Lower leg skin (tissue), 3 donors: ENCODE measurements at regions not wholly inside any gene's neighbourhood (a gene's known extent, or its start where the extent isn't known, plus 50 kb on each side); places are given as distances from the start of the nearest gene placed in this dataset.

Experiments used
- POLR2A ChIP-seq, 2 donors: fragments of 450-650 bp; IDR thresholded peaks; one replicate each; pipeline ENCODE4 v1.6.1; 2016 to 2017; ENCODE audit warnings: antibody characterized with exemption in 2 of 2, mild to moderate bottlenecking in 1 of 2, moderate library complexity in 1 of 2
- TF ChIP-seq, protein P1 (sequence below), 3 donors: fragments of 450-650 bp; IDR thresholded peaks; one replicate each; pipeline ENCODE4 v1.5.1; 2016; ENCODE audit warnings: antibody characterized with exemption in 3 of 3, mild to moderate bottlenecking in 3 of 3, moderate library complexity in 2 of 3

DNA sequence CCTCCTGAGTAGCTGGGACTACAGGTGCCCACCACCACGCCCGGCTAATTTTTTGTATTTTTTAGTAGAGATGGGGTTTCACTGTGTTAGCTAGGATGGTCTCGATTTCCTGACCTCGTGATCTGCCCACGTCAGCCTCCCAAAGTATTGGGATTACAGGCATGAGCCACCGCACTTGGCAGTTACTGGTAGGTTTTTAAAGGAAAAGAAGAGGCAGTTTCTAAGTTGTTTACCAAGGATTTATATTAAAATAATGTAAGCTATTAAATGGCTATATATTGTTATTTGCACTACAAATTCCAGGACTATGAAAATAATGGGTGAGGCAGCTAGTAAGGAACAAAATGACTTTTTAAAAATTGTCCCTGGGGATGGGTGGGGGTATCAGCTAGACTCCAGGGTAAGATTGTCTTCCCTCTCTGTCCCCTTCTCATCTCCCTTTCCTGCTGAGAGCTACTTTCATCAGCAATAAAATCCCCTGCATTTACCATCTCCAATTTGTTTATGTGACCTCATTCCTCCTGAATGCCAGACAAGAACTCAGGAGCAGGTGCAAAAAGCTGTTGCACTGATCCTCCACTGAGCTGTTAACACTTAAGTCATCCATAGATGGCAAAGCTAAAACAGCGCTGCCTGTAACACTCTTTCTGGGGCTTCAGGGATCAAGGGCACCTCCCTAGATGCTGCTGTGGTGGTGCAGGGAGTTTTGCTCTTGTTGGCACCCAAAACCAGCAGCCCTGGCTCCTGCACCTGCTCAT is 165.2 kb downstream of the ZPLD1 start:
- TF ChIP-seq, protein P1, sequence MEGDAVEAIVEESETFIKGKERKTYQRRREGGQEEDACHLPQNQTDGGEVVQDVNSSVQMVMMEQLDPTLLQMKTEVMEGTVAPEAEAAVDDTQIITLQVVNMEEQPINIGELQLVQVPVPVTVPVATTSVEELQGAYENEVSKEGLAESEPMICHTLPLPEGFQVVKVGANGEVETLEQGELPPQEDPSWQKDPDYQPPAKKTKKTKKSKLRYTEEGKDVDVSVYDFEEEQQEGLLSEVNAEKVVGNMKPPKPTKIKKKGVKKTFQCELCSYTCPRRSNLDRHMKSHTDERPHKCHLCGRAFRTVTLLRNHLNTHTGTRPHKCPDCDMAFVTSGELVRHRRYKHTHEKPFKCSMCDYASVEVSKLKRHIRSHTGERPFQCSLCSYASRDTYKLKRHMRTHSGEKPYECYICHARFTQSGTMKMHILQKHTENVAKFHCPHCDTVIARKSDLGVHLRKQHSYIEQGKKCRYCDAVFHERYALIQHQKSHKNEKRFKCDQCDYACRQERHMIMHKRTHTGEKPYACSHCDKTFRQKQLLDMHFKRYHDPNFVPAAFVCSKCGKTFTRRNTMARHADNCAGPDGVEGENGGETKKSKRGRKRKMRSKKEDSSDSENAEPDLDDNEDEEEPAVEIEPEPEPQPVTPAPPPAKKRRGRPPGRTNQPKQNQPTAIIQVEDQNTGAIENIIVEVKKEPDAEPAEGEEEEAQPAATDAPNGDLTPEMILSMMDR (IDR thresholded peaks at IDR 0.05): no peak
- no peak for TF ChIP-seq POLR2A (IDR thresholded peaks at IDR 0.05)
